ENCODE measurements at regions not wholly inside any gene's neighbourhood (a gene's known extent, or its start where the extent isn't known, plus 50 kb on each side); places are given as distances from the start of the nearest gene placed in this dataset.
"Not testable (repeated sequence)": the region's sequence is repeated elsewhere in the genome, so short reads cannot be mapped to it uniquely, and the experiment has no call there.

DNA sequence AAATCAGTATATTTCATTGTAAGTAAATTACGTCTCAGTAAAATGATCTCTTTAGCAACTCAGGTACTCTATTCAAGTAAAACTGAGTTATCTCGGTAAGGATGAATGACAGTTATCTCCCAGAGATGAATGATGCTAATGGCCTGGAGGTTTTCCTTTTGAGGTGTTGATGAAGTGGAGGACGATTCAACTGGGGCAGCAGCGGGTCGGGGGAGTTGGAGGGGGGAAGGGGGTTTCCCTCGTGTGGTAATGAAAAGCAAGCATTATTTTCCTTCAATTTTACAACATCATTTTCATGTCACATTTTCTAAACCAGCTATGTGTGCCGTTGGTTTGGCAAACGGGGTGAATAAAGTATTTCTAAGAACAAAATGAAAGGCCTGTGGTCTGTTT is 92.4 kb upstream of the ATXN3L start:
- TF ChIP-seq, protein P1, sequence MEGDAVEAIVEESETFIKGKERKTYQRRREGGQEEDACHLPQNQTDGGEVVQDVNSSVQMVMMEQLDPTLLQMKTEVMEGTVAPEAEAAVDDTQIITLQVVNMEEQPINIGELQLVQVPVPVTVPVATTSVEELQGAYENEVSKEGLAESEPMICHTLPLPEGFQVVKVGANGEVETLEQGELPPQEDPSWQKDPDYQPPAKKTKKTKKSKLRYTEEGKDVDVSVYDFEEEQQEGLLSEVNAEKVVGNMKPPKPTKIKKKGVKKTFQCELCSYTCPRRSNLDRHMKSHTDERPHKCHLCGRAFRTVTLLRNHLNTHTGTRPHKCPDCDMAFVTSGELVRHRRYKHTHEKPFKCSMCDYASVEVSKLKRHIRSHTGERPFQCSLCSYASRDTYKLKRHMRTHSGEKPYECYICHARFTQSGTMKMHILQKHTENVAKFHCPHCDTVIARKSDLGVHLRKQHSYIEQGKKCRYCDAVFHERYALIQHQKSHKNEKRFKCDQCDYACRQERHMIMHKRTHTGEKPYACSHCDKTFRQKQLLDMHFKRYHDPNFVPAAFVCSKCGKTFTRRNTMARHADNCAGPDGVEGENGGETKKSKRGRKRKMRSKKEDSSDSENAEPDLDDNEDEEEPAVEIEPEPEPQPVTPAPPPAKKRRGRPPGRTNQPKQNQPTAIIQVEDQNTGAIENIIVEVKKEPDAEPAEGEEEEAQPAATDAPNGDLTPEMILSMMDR (IDR thresholded peaks at IDR 0.05; ENCODE audit: extremely low read depth, insufficient read depth, missing control alignments) = no peak
- in situ Hi-C loops (cut with MboI; ENCODE audit: low pct_unique_long_range_greater_than_20kb, low sequenced_read_pairs, unreplicated experiment) = no loop called here
- no peak for DNase-seq (ENCODE audit: low spot score)

DNA sequence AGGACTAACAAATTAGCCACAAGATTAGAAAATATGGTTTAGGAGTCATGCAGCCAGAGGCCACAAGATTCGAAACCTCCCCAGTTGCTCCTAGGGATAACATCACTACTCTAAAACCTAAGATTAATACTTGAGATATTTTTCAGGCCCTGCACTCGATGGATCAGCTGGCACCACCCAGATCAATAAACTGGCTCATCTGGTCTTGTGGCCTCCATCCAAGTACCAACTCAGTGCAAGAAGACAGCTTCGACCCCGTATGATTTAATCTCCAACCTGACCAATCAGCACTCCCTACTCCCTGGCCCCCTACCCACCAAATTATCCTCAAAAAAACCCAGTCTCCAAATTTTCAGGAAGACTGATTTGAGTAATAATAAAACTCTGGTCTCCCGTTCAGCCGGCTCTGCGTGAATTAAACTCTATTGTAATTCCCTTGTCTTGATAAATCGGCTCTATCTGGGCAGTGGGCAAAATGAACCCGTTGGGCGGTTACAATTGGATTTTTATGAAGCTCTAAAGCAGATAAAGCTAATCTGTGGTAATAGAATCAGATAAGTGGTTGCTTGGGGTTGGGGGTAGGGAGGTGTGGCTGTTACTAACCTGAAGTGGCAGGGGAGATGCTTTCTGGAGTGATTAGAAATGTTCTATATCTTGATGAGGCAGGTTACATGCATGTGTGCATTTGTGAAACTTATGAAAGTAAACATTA is 91.8 kb upstream of the ATXN3L start:
- DNase-seq (ENCODE audit: low spot score) = no peak
- TF ChIP-seq, protein P1 (IDR thresholded peaks at IDR 0.05; ENCODE audit: extremely low read depth, insufficient read depth, missing control alignments) = no peak
- in situ Hi-C loops (cut with MboI; ENCODE audit: low pct_unique_long_range_greater_than_20kb, low sequenced_read_pairs, unreplicated experiment) = no loop called here

DNA sequence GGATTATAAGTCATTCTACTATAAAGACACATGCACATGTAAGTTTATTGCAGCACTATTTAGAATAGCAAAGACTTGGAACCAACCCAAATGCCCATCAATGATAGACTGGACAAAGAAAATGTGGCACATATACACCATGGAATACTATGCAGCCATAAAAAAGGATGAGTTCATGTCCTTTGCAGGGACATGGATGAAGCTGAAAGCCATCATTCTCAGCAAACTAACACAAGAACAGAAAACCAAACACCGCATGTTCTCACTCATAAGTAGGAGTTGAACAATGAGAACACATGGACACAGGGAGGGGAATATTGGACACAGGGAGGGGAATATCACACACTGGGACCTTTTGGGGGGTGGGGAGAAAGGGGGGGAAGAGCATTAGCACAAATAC is 88.7 kb upstream of the ATXN3L start:
- DNase-seq (ENCODE audit: low spot score); in situ Hi-C loops (cut with MboI; ENCODE audit: low pct_unique_long_range_greater_than_20kb, low sequenced_read_pairs, unreplicated experiment): not testable (repeated sequence)

DNA sequence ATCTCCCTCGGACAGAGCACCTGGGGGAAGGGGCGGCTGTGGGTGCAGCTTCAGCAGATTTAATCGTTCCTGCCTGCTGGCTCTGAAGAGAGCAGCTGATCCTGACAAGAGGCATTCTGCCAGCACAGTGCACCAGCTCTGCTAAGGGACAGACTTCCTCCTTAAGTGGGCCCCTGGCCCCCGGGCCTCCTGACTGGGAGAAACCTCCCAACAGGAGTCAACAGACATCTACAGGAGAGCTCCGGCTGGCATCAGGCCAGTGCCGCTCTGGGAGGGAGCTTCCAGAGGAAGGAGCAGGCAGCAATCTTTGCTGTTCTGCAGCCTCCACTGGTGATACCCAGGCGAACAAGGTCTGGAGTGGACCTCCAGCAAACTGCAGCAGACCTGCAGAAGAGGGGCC is 84.9 kb upstream of the ATXN3L start:
- DNase-seq (ENCODE audit: low spot score); in situ Hi-C loops (cut with MboI; ENCODE audit: low pct_unique_long_range_greater_than_20kb, low sequenced_read_pairs, unreplicated experiment): not testable (repeated sequence)

DNA sequence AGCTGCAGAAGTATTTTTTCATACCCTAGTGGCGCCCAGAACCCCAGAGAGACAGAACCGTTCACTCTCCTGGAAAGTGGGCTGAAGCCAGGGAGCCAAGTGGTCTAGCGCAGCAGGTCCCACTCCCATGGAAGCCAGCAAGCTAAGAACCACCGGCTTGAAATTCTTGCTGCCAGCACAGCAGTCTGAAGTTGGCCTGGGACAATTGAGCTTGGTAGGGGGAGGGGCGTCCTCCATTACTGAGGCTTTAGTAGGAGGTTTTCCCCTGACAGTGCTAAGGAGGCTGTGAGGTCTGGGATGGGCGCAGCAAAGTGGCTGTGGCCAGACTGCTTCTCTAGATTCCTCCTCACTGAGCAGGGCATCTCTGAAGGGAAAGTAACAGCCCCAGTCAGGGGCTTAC is 84.5 kb upstream of the ATXN3L start:
- TF ChIP-seq, protein P1 (IDR thresholded peaks at IDR 0.05; ENCODE audit: extremely low read depth, insufficient read depth, missing control alignments) = no peak
- in situ Hi-C loops (cut with MboI; ENCODE audit: low pct_unique_long_range_greater_than_20kb, low sequenced_read_pairs, unreplicated experiment) = no loop called here
- DNase-seq (ENCODE audit: low spot score) = no peak

DNA sequence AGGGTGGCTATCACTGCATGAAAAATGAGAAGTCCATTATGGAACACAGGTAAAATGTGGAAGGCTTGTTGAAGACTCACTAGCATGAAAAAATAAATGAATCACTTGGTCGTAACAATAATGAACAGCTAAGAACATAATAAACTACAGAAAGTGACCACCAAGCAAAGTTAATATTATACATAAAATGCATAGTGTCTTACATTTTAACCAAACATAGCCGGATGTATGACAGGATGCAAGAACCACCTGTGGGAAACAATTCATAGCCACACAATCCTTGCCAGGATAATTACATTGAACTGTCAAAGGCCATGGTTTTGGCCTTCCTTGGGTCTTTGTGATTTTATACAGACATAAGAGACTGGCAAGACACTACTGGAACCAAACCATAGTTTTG is 81.9 kb upstream of the ATXN3L start:
- DNase-seq (ENCODE audit: low spot score) = no peak
- in situ Hi-C loops (cut with MboI; ENCODE audit: low pct_unique_long_range_greater_than_20kb, low sequenced_read_pairs, unreplicated experiment) = no loop called here
- TF ChIP-seq, protein P1 (IDR thresholded peaks at IDR 0.05; ENCODE audit: extremely low read depth, insufficient read depth, missing control alignments) = no peak

DNA sequence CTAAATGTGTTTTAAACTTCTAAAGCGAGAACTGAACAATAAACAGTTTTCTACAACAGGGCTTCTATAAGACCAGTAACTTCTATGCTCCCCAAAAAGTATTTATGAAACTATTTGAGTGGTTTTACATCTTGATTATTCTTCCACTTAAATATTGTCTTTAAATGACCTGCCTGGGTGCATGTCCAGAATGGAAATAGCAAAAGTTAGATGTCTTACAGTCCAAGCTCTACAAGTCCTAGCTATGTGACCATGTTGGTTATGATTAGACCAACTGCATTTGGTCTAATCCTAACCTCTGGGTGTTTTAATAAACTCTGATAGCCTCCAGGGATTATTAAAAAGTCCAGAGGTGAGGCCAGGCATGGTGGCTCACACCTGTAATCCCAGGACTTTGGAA is 79.0 kb upstream of the ATXN3L start:
- DNase-seq (ENCODE audit: low spot score) = no peak
- TF ChIP-seq, protein P1 (IDR thresholded peaks at IDR 0.05; ENCODE audit: extremely low read depth, insufficient read depth, missing control alignments) = no peak
- in situ Hi-C loops (cut with MboI; ENCODE audit: low pct_unique_long_range_greater_than_20kb, low sequenced_read_pairs, unreplicated experiment) = no loop called here
